Spleen (tissue), 11 donors: ENCODE measurements at regions not wholly inside any gene's neighbourhood (a gene's known extent, or its start where the extent isn't known, plus 50 kb on each side); places are given as distances from the start of the nearest gene placed in this dataset.
A peak's percentile ranks its signal among the peaks of the same experiment; 100 is the strongest.

ENCODE experiments used
- DNase-seq: peaks from one replicate; pipeline ENCODE4 v3.0.0-alpha.2; 2020
- H3K27ac ChIP-seq, 8 donors: fragments of 200-600 bp; sonication (generic) in 7 of 8; 1 replicate in 4 of 8; 2 replicates in 4 of 8; pipeline versions ENCODE4 v1.5.0 to v1.8.0; 2016 to 2021; ENCODE audit warnings: inconsistent platforms in 4 of 8, mild to moderate bottlenecking in 4 of 8, moderate library complexity in 1 of 8
- H3K27me3 ChIP-seq, 7 donors: fragments of 200-600 bp; sonication (generic) in 6 of 7; replicated peaks in 1 of 7; 1 replicate in 4 of 7; 2 replicates in 3 of 7; pipeline versions ENCODE4 v1.5.0 to v1.8.0; 2016 to 2021; ENCODE audit warnings: inconsistent platforms in 3 of 7, mild to moderate bottlenecking in 1 of 7
- H3K36me3 ChIP-seq, 6 donors: fragments of 200-600 bp; sonication (generic) in 5 of 6; 1 replicate in 4 of 6; 2 replicates in 2 of 6; pipeline versions ENCODE4 v1.5.0 to v1.8.0; 2016 to 2021; ENCODE audit warnings: inconsistent platforms in 2 of 6
- H3K4me1 ChIP-seq, 6 donors: fragments of 200-600 bp; sonication (generic) in 5 of 6; 1 replicate in 3 of 6; 2 replicates in 3 of 6; pipeline versions ENCODE4 v1.5.0 to v1.8.0; 2016 to 2021; ENCODE audit warnings: inconsistent platforms in 3 of 6
- H3K4me3 ChIP-seq, 8 donors: fragments of 200-600 bp; sonication (generic) in 7 of 8; 1 replicate in 4 of 8; 2 replicates in 4 of 8; pipeline versions ENCODE4 v1.5.0 to v1.8.0; 2016 to 2021; ENCODE audit warnings: inconsistent platforms in 4 of 8, mild to moderate bottlenecking in 4 of 8, moderate library complexity in 2 of 8
- H3K9me3 ChIP-seq, 8 donors: fragments of 200-600 bp; sonication (generic) in 7 of 8; 1 replicate in 4 of 8; 2 replicates in 4 of 8; pipeline versions ENCODE4 v1.5.0 to v1.8.0; 2016 to 2021; ENCODE audit warnings: inconsistent platforms in 4 of 8
- POLR2A ChIP-seq, 3 donors: fragments of 450-650 bp; IDR thresholded peaks; one replicate each; pipeline ENCODE4 v1.5.1; 2017; ENCODE audit warnings: antibody characterized with exemption in 3 of 3, mild to moderate bottlenecking in 1 of 3
- POLR2AphosphoS5 ChIP-seq, 3 donors: sonication (generic); formaldehyde crosslinking; IDR thresholded peaks; one replicate each; pipeline ENCODE4 v1.5.1; 2017; ENCODE audit warnings: antibody characterized with exemption in 3 of 3
- WGBS, 5 donors: extraction: QIAGEN DNeasy Blood & Tissue Kit in 3 of 5; methylation state at CpG; one replicate each; pipeline versions ENCODE4 v1.1.5 to v1.1.7; 2013 to 2018; 5-methylcytosine and 5-hydroxymethylcytosine counted together
- intact Hi-C: fragments of 100-400 bp; cut with DNase I; formaldehyde crosslinking; loops from one replicate; pipeline ENCODE4 v1.15.0; 2023; ENCODE audit warnings: low total_unique reads
- TF ChIP-seq, protein P1 (sequence below), 11 experiments: fragments of 200-600 bp in 7 of 11; fragments of 450-650 bp in 4 of 11; sonication (generic) in 4 of 11; IDR thresholded peaks in 8 of 11; conservative IDR thresholded peaks in 3 of 11; 1 replicate in 7 of 11; 2 replicates in 4 of 11; pipeline versions ENCODE4 v1.4.0 to v1.8.0; 2016 to 2021; ENCODE audit warnings: antibody characterized with exemption in 11 of 11, inconsistent platforms in 4 of 11, mild to moderate bottlenecking in 1 of 11
- donor health status: healthy with polysubstance abuse.
- donor health status: DM: no; HTN: no; CAD: no; lungs with moderate emphysema.
- donor health status: DM: no; HTN: no; CAD: no.
- donor health status: Bipolar disorder and iron deficiency.
- donor health status: healthy.
- donor health status: DM: no; HTN: no; CAD: no.
- donor health status: DM: yes; HTN: yes; CAD: no.

DNA sequence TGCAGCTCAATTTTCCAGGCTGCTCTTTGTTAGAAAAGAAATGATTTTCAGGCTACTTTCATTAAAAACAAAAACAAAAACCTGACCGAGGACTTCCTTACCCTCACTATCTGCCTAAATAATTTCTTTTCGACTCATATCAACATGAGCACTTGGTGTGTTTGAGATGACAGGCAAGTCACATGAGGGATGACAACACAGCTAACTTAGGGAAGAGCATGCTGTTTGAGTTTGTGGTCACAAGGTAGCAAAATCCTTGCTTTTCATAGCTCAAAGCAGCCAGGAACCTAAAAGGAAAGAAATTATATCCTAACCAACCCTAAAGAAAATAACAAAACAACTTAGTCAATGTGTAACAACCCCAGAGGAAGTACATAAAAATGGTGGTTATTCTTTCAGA lies 459.5 kb downstream of the KIF16B start:
- WGBS, 5 donors: 81 to 89% (median 87%) methylated on average over 2 of the region's 2 CpGs
- TF ChIP-seq POLR2AphosphoS5 (IDR thresholded peaks at IDR 0.05): no peak
- TF ChIP-seq, protein P1, sequence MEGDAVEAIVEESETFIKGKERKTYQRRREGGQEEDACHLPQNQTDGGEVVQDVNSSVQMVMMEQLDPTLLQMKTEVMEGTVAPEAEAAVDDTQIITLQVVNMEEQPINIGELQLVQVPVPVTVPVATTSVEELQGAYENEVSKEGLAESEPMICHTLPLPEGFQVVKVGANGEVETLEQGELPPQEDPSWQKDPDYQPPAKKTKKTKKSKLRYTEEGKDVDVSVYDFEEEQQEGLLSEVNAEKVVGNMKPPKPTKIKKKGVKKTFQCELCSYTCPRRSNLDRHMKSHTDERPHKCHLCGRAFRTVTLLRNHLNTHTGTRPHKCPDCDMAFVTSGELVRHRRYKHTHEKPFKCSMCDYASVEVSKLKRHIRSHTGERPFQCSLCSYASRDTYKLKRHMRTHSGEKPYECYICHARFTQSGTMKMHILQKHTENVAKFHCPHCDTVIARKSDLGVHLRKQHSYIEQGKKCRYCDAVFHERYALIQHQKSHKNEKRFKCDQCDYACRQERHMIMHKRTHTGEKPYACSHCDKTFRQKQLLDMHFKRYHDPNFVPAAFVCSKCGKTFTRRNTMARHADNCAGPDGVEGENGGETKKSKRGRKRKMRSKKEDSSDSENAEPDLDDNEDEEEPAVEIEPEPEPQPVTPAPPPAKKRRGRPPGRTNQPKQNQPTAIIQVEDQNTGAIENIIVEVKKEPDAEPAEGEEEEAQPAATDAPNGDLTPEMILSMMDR (IDR thresholded peaks at IDR 0.05 in 8 of 11, conservative IDR thresholded peaks at IDR 0.05 in 3 of 11): no peak
- Histone ChIP-seq H3K4me3 (no peak overlapping the region), H3K9me3 (no peaks in the 10 kb centered on the region), H3K36me3 (no peaks in the 10 kb centered on the region), H3K27ac (no peak overlapping the region), H3K27me3 (no peaks in the 10 kb centered on the region), H3K4me1 (peaks cover 0 to 7% (median 0%) of the 10 kb centered on the region in 6 donors)
- no peak for DNase-seq
- intact Hi-C loops: no loop called here

DNA sequence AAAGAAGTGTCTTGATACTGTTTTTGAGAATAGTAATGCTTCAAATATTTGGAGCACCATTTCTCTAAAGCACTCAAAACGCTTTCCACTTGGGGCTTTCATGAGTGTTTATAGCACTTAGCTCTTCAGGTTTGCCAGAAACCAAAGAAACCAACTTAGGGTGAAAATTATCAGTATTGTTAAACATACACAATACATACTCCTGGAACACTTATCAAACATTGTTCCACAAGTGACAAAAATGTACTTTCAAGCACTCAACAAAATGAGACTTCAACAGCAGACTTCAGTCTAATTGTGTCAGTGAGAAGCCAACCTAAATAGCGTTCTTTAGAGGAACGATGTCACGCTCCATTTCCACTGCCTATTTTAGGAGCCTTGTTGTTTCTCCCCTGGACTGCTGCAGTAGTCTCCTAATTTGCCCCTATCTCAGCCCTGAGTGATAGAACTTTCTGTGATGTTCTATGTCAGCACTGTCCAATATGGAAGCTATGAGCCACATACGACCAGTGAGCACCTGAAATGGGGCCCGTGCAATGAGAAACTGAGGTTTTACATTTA lies 461.3 kb downstream of the KIF16B start:
- WGBS, 5 donors: 75 to 87% (median 80%) methylated on average over 6 of the region's 6 CpGs
- H3K27ac ChIP-seq: peak overlapping the region in 2 of 8 donors; percentile 1 to 19
- intact Hi-C loops: no loop called here
- peaks cover 0 to 14% (median 6%) of the 10 kb centered on the region in 6 donors for H3K4me1 ChIP-seq
- H3K27me3 ChIP-seq: no peaks in the 10 kb centered on the region
- H3K4me3 ChIP-seq: no peak overlapping the region
- no peaks in the 10 kb centered on the region for H3K36me3 ChIP-seq
- no peak for DNase-seq
- H3K9me3 ChIP-seq: no peaks in the 10 kb centered on the region
- no peak for TF ChIP-seq POLR2AphosphoS5 (IDR thresholded peaks at IDR 0.05)
- TF ChIP-seq, protein P1 (IDR thresholded peaks at IDR 0.05 in 8 of 11, conservative IDR thresholded peaks at IDR 0.05 in 3 of 11): no peak
- TF ChIP-seq POLR2A (IDR thresholded peaks at IDR 0.05): no peak

DNA sequence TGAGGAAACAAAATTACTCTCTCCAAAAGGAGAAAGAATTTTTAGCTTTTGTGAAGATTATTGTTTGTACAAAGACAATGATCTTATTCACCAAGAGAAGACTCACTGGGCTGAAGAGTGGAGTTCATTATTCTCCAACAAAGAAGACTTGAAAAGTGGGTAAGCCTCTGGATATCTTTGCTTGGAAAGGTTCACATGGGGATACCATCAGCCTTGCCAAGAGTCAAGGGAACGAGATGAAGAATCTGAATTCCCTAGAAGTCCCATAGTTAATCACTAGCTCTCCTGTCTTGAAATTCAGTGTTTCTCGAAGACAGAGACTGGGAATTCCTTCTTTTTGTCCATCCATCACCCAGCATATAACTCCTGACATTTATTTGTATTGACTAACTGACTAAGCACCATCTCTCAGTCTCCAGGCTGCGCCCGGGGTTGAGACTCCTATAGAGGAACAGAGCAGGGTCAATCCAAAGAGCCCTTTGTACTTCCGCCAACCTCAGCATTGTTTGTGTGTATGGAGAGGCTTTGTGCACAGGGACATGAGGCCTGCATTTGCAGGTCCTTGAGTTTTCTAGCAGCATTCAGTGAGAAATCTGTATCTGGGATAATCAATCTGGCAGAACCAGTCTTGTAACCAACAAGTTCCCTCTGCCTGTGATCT lies 461.9 kb downstream of the KIF16B start:
- peak overlapping the region in 1 of 8 donors; percentile 19 for H3K27ac ChIP-seq
- no peak for DNase-seq
- H3K9me3 ChIP-seq: no peaks in the 10 kb centered on the region
- H3K4me1 ChIP-seq: peaks cover 0 to 16% (median 9%) of the 10 kb centered on the region in 6 donors
- intact Hi-C loops: no loop called here
- no peaks in the 10 kb centered on the region for H3K27me3 ChIP-seq
- no peaks in the 10 kb centered on the region for H3K36me3 ChIP-seq
- no peak overlapping the region for H3K4me3 ChIP-seq
- WGBS, 5 donors: 87 to 95% (median 91%) methylated on average over 5 of the region's 5 CpGs
- TF ChIP-seq, protein P1 (IDR thresholded peaks at IDR 0.05 in 8 of 11, conservative IDR thresholded peaks at IDR 0.05 in 3 of 11): no peak
- TF ChIP-seq POLR2A (IDR thresholded peaks at IDR 0.05) (no peak), POLR2AphosphoS5 (IDR thresholded peaks at IDR 0.05) (no peak)

DNA sequence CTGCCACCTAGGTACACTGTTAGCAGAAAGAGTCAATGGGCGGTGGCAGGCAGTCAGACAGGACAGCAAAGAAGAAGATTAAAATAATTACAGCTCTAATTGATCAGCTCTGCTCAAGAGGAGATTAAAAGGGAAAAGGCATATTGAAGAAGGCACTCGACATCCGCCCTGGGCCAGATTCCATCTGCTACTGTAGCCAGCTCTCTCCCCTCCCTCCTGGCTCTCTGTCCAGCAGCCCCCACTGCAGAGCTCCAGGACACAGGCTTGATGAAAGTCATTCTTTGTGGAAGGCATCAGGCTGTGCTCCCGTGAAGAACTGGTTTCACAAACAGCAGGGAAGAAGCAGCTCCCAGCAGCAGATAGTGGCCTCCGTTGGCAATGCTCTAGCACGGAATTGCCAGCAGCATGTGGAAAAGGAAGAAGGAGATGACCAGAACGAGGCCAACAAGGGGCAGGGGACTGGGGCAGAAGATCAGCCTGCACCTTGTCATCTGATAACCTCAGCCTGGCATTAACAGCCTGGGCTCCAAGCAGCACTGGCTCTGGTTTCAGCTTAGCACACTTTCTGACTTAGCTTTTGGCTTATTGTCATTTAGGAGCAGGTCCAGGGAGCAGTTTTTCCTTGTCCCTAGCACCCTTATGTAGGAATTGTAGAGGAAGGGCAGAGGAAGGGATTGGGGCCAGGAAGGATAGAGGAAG lies 465.9 kb downstream of the KIF16B start:
- peak overlapping the region in 5 of 8 donors; percentile 25 to 64 (median 62) for H3K27ac ChIP-seq
- no peak overlapping the region for H3K4me3 ChIP-seq
- 53 to 71% (median 60%) methylated on average over 5 to 7 of the region's 7 CpGs for WGBS, 5 donors
- peak; percentile 71 for DNase-seq
- TF ChIP-seq POLR2AphosphoS5 (IDR thresholded peaks at IDR 0.05) (peak in 2 of 3 donors; percentile 76 to 78), POLR2A (IDR thresholded peaks at IDR 0.05) (no peak)
- H3K36me3 ChIP-seq: no peaks in the 10 kb centered on the region
- intact Hi-C loops: no loop called here
- H3K9me3 ChIP-seq: peaks cover 0 to 6% (median 0%) of the 10 kb centered on the region in 8 donors
- H3K4me1 ChIP-seq: peaks cover 0 to 16% (median 12%) of the 10 kb centered on the region in 6 donors
- no peaks in the 10 kb centered on the region for H3K27me3 ChIP-seq
